ENCODE measurements at regions not wholly inside any gene's neighbourhood (a gene's known extent, or its start where the extent isn't known, plus 50 kb on each side); places are given as distances from the start of the nearest gene placed in this dataset.

DNA sequence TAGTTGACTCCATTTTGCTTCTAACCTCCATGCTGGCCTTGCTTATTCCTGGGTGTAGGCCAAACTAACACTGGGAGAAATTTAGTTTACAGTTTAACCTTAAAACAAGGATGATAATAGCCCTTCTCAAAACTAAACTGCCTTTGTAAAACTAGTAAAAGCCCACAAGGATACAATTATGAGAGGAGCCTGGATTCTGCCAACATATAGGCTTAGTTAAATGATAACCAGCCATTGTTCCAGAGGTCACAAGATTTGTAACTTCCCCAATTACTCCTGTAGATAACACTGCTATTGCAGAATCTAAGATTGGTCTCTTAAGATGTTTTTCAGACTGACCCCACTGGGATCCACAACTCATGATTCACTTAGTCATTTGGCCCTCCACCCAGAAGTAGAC, 2300.3 kb upstream of the C9orf72 start:
- no peaks in the 10 kb centered on the region for H3K27me3 ChIP-seq (ENCODE audit: insufficient read depth, low read length)
- no peaks in the 10 kb centered on the region for H3K79me2 ChIP-seq (ENCODE audit: insufficient read depth, low read length)
- H3K36me3 Mint-ChIP-seq (ENCODE audit: insufficient read depth in 1 of 3, low read depth in 3 of 3): peaks cover 2 to 18% (median 3%) of the 10 kb centered on the region in 3 experiments; a peak in 6 of 7 replicates
- no peak overlapping the region for H3K4me2 ChIP-seq (ENCODE audit: insufficient read depth, insufficient read length, low read length)
- H2BK20ac ChIP-seq (ENCODE audit: low read depth, low read length, poor library complexity, severe bottlenecking): no peak overlapping the region
- H3T11ph ChIP-seq (ENCODE audit: low read length): no peak overlapping the region
- H4K91ac ChIP-seq (ENCODE audit: insufficient read length, low read depth, low read length): no peak overlapping the region
- no peak overlapping the region for H2AFZ ChIP-seq (ENCODE audit: low read length)
- H2BK120ac ChIP-seq (ENCODE audit: low read depth, low read length, poor library complexity, severe bottlenecking): no peak overlapping the region
- H3K9me3 ChIP-seq (ENCODE audit: control insufficient read depth, low read depth, low read length): no peaks in the 10 kb centered on the region
- H3K9me3 Mint-ChIP-seq: peaks cover 11 to 13% of the 10 kb centered on the region in 2 experiments; a peak in 4 of 5 replicates
- H3K23me2 ChIP-seq (ENCODE audit: insufficient read length, low read depth, low read length, poor library complexity, severe bottlenecking): no peaks in the 10 kb centered on the region
- no peak overlapping the region for H3K56ac ChIP-seq (ENCODE audit: insufficient read length, low read depth, low read length)
- no peak overlapping the region for H3K27ac ChIP-seq (ENCODE audit: insufficient read length, low read depth, low read length)
- H2BK5ac ChIP-seq (ENCODE audit: insufficient read length, low read length): no peak overlapping the region
- no peaks in the 10 kb centered on the region for H3K27me3 Mint-ChIP-seq (ENCODE audit: low read depth)
- TF ChIP-seq, protein P1, sequence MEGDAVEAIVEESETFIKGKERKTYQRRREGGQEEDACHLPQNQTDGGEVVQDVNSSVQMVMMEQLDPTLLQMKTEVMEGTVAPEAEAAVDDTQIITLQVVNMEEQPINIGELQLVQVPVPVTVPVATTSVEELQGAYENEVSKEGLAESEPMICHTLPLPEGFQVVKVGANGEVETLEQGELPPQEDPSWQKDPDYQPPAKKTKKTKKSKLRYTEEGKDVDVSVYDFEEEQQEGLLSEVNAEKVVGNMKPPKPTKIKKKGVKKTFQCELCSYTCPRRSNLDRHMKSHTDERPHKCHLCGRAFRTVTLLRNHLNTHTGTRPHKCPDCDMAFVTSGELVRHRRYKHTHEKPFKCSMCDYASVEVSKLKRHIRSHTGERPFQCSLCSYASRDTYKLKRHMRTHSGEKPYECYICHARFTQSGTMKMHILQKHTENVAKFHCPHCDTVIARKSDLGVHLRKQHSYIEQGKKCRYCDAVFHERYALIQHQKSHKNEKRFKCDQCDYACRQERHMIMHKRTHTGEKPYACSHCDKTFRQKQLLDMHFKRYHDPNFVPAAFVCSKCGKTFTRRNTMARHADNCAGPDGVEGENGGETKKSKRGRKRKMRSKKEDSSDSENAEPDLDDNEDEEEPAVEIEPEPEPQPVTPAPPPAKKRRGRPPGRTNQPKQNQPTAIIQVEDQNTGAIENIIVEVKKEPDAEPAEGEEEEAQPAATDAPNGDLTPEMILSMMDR (conservative IDR thresholded peaks at IDR 0.05): no peak
- DNase-seq: no peak
- peaks cover 14 to 19% of the 10 kb centered on the region in 2 experiments for H3K4me1 Mint-ChIP-seq
- no peak overlapping the region for H2BK12ac ChIP-seq (ENCODE audit: insufficient read length, low read depth, low read length)
- H4K8ac ChIP-seq (replicated peaks; ENCODE audit: insufficient read length, low read depth, low read length): no peak overlapping the region
- H2BK15ac ChIP-seq (ENCODE audit: low read depth, low read length): no peak overlapping the region
- no peak overlapping the region for H3K14ac ChIP-seq (ENCODE audit: insufficient read depth, low read length)
- H2AK5ac ChIP-seq (ENCODE audit: insufficient read length, low read length): no peak overlapping the region
- H3K4me3 Mint-ChIP-seq: no peak overlapping the region
- no peak overlapping the region for H3K4ac ChIP-seq (ENCODE audit: low read depth, low read length)
- H4K5ac ChIP-seq (ENCODE audit: insufficient read length, low read depth, low read length): no peak overlapping the region
- H4K20me1 ChIP-seq (ENCODE audit: control insufficient read depth, insufficient read depth, insufficient read length): no peaks in the 10 kb centered on the region
- H3K18ac ChIP-seq (ENCODE audit: insufficient read length, low read depth, low read length): no peak overlapping the region
- H3K4me1 ChIP-seq (ENCODE audit: insufficient read depth, low read length): no peaks in the 10 kb centered on the region
- H3K79me1 ChIP-seq (ENCODE audit: insufficient read depth, low read depth, low read length, poor library complexity, severe bottlenecking): no peaks in the 10 kb centered on the region
- H3K9ac ChIP-seq (ENCODE audit: extremely low read depth, insufficient read length, low read length): no peak overlapping the region
- H3K23ac ChIP-seq (ENCODE audit: insufficient read length, low read depth, low read length): no peak overlapping the region
- peak overlapping the region in 2 of 3 experiments; percentile 9 to 17; a peak in 2 of 7 replicates for H3K27ac Mint-ChIP-seq

Data from H9 (cell line).